ENCODE measurements at regions not wholly inside any gene's neighbourhood (a gene's known extent, or its start where the extent isn't known, plus 50 kb on each side); places are given as distances from the start of the nearest gene placed in this dataset.

DNA sequence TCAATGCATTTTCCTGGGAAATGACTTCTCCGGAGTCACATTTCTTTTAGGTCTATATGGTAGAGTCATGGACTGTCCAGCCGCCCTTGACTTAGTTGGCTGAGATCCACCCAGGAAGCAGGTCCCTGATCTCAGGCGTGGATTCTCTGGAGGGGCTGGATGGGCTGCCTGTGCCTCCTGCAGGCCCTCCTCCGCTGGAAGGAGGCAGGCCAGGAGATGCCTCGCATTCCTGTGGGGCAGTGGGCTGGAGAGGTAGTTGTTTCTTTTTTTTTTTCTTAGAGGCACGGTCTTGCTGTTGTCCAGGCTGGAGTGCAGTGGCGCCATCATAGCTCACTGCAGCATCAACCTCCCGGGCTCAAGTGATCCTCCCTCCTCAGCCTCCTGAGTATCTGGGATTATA lies 129.0 kb upstream of the MYCN start:
- no peak for TF ChIP-seq EZH2 (IDR thresholded peaks at IDR 0.05; ENCODE audit: low read length, missing control alignments)
- TF ChIP-seq, protein P1, sequence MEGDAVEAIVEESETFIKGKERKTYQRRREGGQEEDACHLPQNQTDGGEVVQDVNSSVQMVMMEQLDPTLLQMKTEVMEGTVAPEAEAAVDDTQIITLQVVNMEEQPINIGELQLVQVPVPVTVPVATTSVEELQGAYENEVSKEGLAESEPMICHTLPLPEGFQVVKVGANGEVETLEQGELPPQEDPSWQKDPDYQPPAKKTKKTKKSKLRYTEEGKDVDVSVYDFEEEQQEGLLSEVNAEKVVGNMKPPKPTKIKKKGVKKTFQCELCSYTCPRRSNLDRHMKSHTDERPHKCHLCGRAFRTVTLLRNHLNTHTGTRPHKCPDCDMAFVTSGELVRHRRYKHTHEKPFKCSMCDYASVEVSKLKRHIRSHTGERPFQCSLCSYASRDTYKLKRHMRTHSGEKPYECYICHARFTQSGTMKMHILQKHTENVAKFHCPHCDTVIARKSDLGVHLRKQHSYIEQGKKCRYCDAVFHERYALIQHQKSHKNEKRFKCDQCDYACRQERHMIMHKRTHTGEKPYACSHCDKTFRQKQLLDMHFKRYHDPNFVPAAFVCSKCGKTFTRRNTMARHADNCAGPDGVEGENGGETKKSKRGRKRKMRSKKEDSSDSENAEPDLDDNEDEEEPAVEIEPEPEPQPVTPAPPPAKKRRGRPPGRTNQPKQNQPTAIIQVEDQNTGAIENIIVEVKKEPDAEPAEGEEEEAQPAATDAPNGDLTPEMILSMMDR (conservative IDR thresholded peaks at IDR 0.05 in 1 of 2, IDR thresholded peaks at IDR 0.05 in 1 of 2; ENCODE audit: low read depth in 1 of 2, low read length in 2 of 2): no peak
- DNase-seq (ENCODE audit: low read depth in 2 of 2): no peak
- Histone ChIP-seq H3K4me3 (replicated peaks in 1 of 4; ENCODE audit: control extremely low read depth in 1 of 4, insufficient read depth in 1 of 4, low read depth in 3 of 4, low read length in 4 of 4) (no peak overlapping the region), H3K4me1 (ENCODE audit: control insufficient read depth, extremely low read depth, insufficient read depth, low read length) (no peaks in the 10 kb centered on the region), H3K27me3 (ENCODE audit: control insufficient read depth, insufficient read depth, low read length) (no peaks in the 10 kb centered on the region), H2AFZ (ENCODE audit: low read length) (no peak overlapping the region), H3K27ac (ENCODE audit: insufficient read depth, low read length) (no peak overlapping the region), H3K4me2 (ENCODE audit: extremely low read depth, insufficient read depth, low read length) (no peak overlapping the region), H3K36me3 (ENCODE audit: control insufficient read depth, insufficient read depth, low read length) (no peaks in the 10 kb centered on the region), H3K9me3 (ENCODE audit: control insufficient read depth, insufficient read depth, low read depth, low read length) (no peaks in the 10 kb centered on the region), H4K20me1 (ENCODE audit: control insufficient read depth, extremely low read depth, insufficient read depth, low read length) (no peaks in the 10 kb centered on the region), H3K79me2 (ENCODE audit: control insufficient read depth, insufficient read depth, low read length) (no peaks in the 10 kb centered on the region), H3K9ac (ENCODE audit: insufficient read depth, low read length) (no peak overlapping the region)

DNA sequence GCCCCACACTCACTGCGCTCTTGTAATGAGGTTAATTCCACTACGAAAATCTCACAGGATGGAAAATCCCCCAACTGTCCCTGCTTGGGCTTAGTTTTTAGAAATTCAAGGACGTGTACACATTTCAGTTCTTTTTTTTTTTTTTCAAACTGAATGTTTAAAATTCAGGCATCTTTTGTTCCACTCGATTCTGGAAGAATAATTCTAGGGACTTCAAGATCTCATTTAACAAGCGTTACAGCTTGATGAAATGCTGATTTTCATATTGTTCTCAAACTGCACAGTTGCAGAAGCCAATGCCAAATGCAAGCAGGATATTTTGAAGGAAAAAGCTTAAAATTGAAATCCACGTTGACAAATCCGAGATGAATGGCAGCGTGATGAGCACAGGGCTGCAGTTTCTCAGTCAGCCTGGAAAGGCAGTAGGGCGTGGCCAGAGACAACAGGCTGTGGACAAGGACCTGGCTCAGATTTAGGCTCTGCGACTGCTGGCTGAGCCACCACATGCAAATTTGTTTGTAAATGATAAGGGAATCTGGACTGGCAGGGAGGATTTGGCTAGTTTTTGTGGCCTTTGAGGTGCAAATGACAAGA lies 128.1 kb upstream of the MYCN start:
- Histone ChIP-seq H4K20me1 (ENCODE audit: control insufficient read depth, extremely low read depth, insufficient read depth, low read length) (no peaks in the 10 kb centered on the region), H3K9ac (ENCODE audit: insufficient read depth, low read length) (no peak overlapping the region), H3K79me2 (ENCODE audit: control insufficient read depth, insufficient read depth, low read length) (no peaks in the 10 kb centered on the region), H3K27me3 (ENCODE audit: control insufficient read depth, insufficient read depth, low read length) (no peaks in the 10 kb centered on the region), H3K27ac (ENCODE audit: insufficient read depth, low read length) (no peak overlapping the region), H3K4me3 (replicated peaks in 1 of 4; ENCODE audit: control extremely low read depth in 1 of 4, insufficient read depth in 1 of 4, low read depth in 3 of 4, low read length in 4 of 4) (no peak overlapping the region), H2AFZ (ENCODE audit: low read length) (no peak overlapping the region), H3K4me2 (ENCODE audit: extremely low read depth, insufficient read depth, low read length) (no peak overlapping the region), H3K9me3 (ENCODE audit: control insufficient read depth, insufficient read depth, low read depth, low read length) (no peaks in the 10 kb centered on the region), H3K4me1 (ENCODE audit: control insufficient read depth, extremely low read depth, insufficient read depth, low read length) (no peaks in the 10 kb centered on the region), H3K36me3 (ENCODE audit: control insufficient read depth, insufficient read depth, low read length) (no peaks in the 10 kb centered on the region)
- no peak for DNase-seq (ENCODE audit: low read depth in 2 of 2)
- TF ChIP-seq, protein P1 (conservative IDR thresholded peaks at IDR 0.05 in 1 of 2, IDR thresholded peaks at IDR 0.05 in 1 of 2; ENCODE audit: low read depth in 1 of 2, low read length in 2 of 2): no peak
- no peak for TF ChIP-seq EZH2 (IDR thresholded peaks at IDR 0.05; ENCODE audit: low read length, missing control alignments)

DNA sequence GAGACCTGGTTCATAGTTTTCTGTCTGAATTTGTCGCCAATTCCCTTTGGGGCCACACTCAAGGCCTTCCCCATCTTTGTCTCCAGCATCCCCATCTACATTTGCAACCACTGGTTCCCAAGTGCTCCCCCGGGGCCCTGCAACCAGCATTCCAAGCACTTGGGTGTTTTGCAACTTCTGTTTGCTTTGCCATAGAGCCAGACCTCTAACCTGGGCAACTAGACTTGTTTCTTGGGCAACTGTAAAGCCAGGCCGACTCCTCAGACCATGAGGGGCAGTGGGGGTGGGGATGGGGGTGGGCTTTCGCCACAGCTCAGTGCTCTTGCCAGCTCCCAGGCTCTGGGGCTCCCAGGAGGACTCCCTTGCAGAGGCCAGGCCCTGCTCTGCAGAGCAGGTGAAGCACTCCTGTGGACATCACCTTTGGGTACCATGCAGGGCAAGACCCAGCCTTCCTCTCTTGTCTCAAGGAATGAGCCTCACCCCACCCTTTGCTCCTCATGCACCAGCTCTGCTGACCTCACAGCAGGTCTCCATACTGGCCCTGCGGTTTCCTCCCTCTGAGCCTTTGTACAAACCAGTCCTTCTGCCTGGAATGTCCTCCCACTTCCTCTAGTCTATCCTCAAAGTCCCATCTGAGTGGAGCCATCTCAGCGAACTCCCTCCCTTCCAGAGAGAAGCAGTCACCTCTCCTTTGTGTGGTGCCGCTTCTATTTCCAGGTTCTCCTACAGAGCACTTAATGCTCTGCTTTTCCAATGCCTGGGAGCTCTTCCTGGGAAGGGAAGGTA lies 126.7 kb upstream of the MYCN start:
- DNase-seq (ENCODE audit: low read depth in 2 of 2): no peak
- Histone ChIP-seq H3K9me3 (ENCODE audit: control insufficient read depth, insufficient read depth, low read depth, low read length) (no peaks in the 10 kb centered on the region), H3K4me1 (ENCODE audit: control insufficient read depth, extremely low read depth, insufficient read depth, low read length) (no peaks in the 10 kb centered on the region), H3K27ac (ENCODE audit: insufficient read depth, low read length) (no peak overlapping the region), H3K9ac (ENCODE audit: insufficient read depth, low read length) (no peak overlapping the region), H2AFZ (ENCODE audit: low read length) (no peak overlapping the region), H4K20me1 (ENCODE audit: control insufficient read depth, extremely low read depth, insufficient read depth, low read length) (no peaks in the 10 kb centered on the region), H3K4me3 (replicated peaks in 1 of 4; ENCODE audit: control extremely low read depth in 1 of 4, insufficient read depth in 1 of 4, low read depth in 3 of 4, low read length in 4 of 4) (no peak overlapping the region), H3K79me2 (ENCODE audit: control insufficient read depth, insufficient read depth, low read length) (no peaks in the 10 kb centered on the region), H3K4me2 (ENCODE audit: extremely low read depth, insufficient read depth, low read length) (no peak overlapping the region), H3K27me3 (ENCODE audit: control insufficient read depth, insufficient read depth, low read length) (no peaks in the 10 kb centered on the region), H3K36me3 (ENCODE audit: control insufficient read depth, insufficient read depth, low read length) (no peaks in the 10 kb centered on the region)
- TF ChIP-seq, protein P1 (conservative IDR thresholded peaks at IDR 0.05 in 1 of 2, IDR thresholded peaks at IDR 0.05 in 1 of 2; ENCODE audit: low read depth in 1 of 2, low read length in 2 of 2): no peak
- TF ChIP-seq EZH2 (IDR thresholded peaks at IDR 0.05; ENCODE audit: low read length, missing control alignments): no peak
